WTC11 (cell line): ENCODE measurements at regions not wholly inside any gene's neighbourhood (a gene's known extent, or its start where the extent isn't known, plus 50 kb on each side); places are given as distances from the start of the nearest gene placed in this dataset.

ENCODE experiments used
- CTCF ChIP-seq: fragments of 200-600 bp; IDR thresholded peaks from 2 replicates; pipeline ENCODE4 v1.8.0; 2022; ENCODE audit warnings: antibody characterized with exemption
- ETV6 ChIP-seq: sonication (generic); formaldehyde crosslinking; IDR thresholded peaks from 2 replicates; pipeline ENCODE4 v1.8.1; 2022; ENCODE audit warnings: mild to moderate bottlenecking, missing genetic modification reagents
- SP1 ChIP-seq: sonication (generic); formaldehyde crosslinking; conservative IDR thresholded peaks from 2 replicates; pipeline ENCODE4 v1.8.1; 2022; ENCODE audit warnings: missing genetic modification reagents

- TF ChIP-seq ETV6 (CRISPR knock-in tag) (no peak), CTCF (no peak), SP1 (CRISPR knock-in tag) (no peak)
Measured at GRCh38 chr2:167388901-167389300, 500.6 kb downstream of the XIRP2 start.
